Ishikawa (cell line): ENCODE measurements at regions not wholly inside any gene's neighbourhood (a gene's known extent, or its start where the extent isn't known, plus 50 kb on each side); places are given as distances from the start of the nearest gene placed in this dataset.

Source experiments
- CEBPB ChIP-seq: IDR thresholded peaks from 2 replicates; pipeline ENCODE4 v1.6.1; 2012
- CREB1 ChIP-seq: IDR thresholded peaks from 2 replicates; pipeline ENCODE4 v1.6.1; 2012; ENCODE audit warnings: low read depth
- EP300 ChIP-seq: IDR thresholded peaks from 2 replicates; pipeline ENCODE4 v1.6.1; 2012; ENCODE audit warnings: borderline replicate concordance
- MAX ChIP-seq: IDR thresholded peaks from 2 replicates; pipeline ENCODE4 v1.6.1; 2012
- REST ChIP-seq: IDR thresholded peaks from 2 replicates; pipeline ENCODE4 v1.6.1; 2012; ENCODE audit warnings: low read depth, mild to moderate bottlenecking
- TAF1 ChIP-seq: IDR thresholded peaks from 2 replicates; pipeline ENCODE4 v1.6.1; 2012; ENCODE audit warnings: low read depth, mild to moderate bottlenecking
- TCF12 ChIP-seq: IDR thresholded peaks from 2 replicates; pipeline ENCODE4 v1.6.1; 2012; ENCODE audit warnings: low read depth
- YY1 ChIP-seq: IDR thresholded peaks from 2 replicates; pipeline ENCODE4 v1.6.1; 2012; ENCODE audit warnings: low read depth

- no peak for TF ChIP-seq EP300
- TF ChIP-seq CREB1 = no peak
- no peak for TF ChIP-seq YY1
- TF ChIP-seq TAF1 = no peak
- TF ChIP-seq MAX = no peak
- no peak for TF ChIP-seq CEBPB
- TF ChIP-seq REST = no peak
- TF ChIP-seq TCF12 = no peak
These were observed 157.9 kb upstream of the SLC38A2 start for GRCh38 chr12:46530373-46531056.
